Endothelial cell (in vitro differentiated cells): ENCODE measurements at regions not wholly inside any gene's neighbourhood (a gene's known extent, or its start where the extent isn't known, plus 50 kb on each side); places are given as distances from the start of the nearest gene placed in this dataset.

Experiments
- DNase-seq: peaks from one replicate; pipeline ENCODE4 v3.0.0; 2021; ENCODE audit warnings: low spot score
- H3K27ac Mint-ChIP-seq: one replicate; pipeline ENCODE4 v1.8.0; 2021; ENCODE audit warnings: mixed read lengths, inconsistent platforms; ENCODE audit not compliant: unreplicated experiment
- H3K27me3 Mint-ChIP-seq: one replicate; pipeline ENCODE4 v1.8.0; 2021; ENCODE audit warnings: mild to moderate bottlenecking, moderate library complexity, mixed read lengths, inconsistent platforms; ENCODE audit not compliant: unreplicated experiment
- H3K36me3 Mint-ChIP-seq: one replicate; pipeline ENCODE4 v1.8.0; 2021; ENCODE audit warnings: mild to moderate bottlenecking, low read depth, mixed read lengths, inconsistent platforms; ENCODE audit not compliant: unreplicated experiment
- H3K4me1 Mint-ChIP-seq: one replicate; pipeline ENCODE4 v1.8.0; 2021; ENCODE audit warnings: mild to moderate bottlenecking, mixed read lengths, inconsistent platforms; ENCODE audit not compliant: unreplicated experiment
- H3K4me3 Mint-ChIP-seq: one replicate; pipeline ENCODE4 v1.8.0; 2021; ENCODE audit warnings: mild to moderate bottlenecking, mixed read lengths, inconsistent platforms; ENCODE audit not compliant: unreplicated experiment
- H3K9me3 Mint-ChIP-seq: one replicate; pipeline ENCODE4 v1.8.0; 2021; ENCODE audit warnings: mixed read lengths, inconsistent platforms; ENCODE audit not compliant: unreplicated experiment
- CTCF ChIP-seq: fragments of 200-600 bp; sonication (generic); IDR thresholded peaks from one replicate; pipeline ENCODE4 v1.5.0; 2021; ENCODE audit warnings: antibody characterized with exemption; ENCODE audit not compliant: unreplicated experiment

- no peaks in the 10 kb centered on the region for H3K9me3 Mint-ChIP-seq
- H3K27ac Mint-ChIP-seq: no peak overlapping the region
- no peaks in the 10 kb centered on the region for H3K36me3 Mint-ChIP-seq
- DNase-seq: no peak
- no peak for TF ChIP-seq CTCF
- H3K4me1 Mint-ChIP-seq: no peaks in the 10 kb centered on the region
- H3K4me3 Mint-ChIP-seq: no peak overlapping the region
- no peaks in the 10 kb centered on the region for H3K27me3 Mint-ChIP-seq
These were observed 450.4 kb downstream of the LRFN5 start for GRCh38 chr14:42057111-42057510.

DNA sequence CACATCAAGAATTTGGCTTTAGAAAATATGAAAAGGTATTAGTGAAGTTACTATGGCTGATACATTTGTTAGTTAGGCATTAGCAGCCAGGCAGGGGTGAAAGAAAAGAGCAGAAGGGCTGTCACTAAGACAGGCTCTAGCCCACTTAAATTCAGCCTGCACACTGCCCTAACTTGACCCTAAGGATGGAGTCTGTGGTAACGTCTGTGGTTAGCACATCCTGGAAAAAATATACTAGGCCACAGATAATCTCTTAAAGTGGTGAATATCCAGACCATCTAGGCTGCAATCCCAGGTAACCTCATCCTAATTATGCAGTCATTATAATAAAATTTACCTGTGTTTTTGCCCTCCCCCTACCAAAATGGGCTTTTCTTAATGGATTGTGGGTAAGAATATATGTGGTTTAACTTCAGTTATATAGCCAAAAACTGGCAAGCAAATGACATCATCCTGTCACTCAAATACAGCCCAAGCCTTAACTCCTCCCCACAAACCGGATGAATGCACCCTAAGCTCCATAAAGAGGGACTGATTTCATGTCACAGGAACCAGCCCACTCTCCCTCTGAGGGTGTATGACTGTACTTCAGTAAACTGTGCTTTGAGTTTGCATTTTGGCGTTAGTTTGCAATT is 440.9 kb downstream of the LRFN5 start:
- no peaks in the 10 kb centered on the region for H3K9me3 Mint-ChIP-seq
- no peak for TF ChIP-seq CTCF
- no peak overlapping the region for H3K27ac Mint-ChIP-seq
- no peaks in the 10 kb centered on the region for H3K36me3 Mint-ChIP-seq
- H3K4me1 Mint-ChIP-seq: no peaks in the 10 kb centered on the region
- no peak overlapping the region for H3K4me3 Mint-ChIP-seq
- H3K27me3 Mint-ChIP-seq: no peaks in the 10 kb centered on the region
- no peak for DNase-seq

DNA sequence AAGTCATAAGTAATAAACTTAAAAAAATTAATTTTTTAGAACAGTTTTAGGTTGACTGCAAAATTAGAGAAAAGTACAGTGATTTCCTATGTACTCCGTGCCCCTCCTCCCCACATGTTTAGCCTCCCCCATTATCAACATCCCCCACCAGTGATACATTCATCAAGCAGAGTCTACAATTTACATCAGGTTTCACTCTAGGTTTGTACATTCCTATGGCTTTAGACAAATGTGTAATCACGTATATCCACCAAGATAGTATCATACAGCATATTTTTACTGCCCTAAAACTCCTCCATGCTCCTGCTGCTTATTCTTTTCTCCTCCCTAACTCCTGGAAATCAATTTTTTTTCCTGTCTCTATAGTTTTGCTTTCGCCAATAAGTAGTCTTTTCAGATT is 438.7 kb downstream of the LRFN5 start:
- Mint-ChIP-seq H3K36me3 (no peaks in the 10 kb centered on the region), H3K4me1 (no peaks in the 10 kb centered on the region), H3K4me3 (no peak overlapping the region), H3K27me3 (no peaks in the 10 kb centered on the region), H3K9me3 (no peaks in the 10 kb centered on the region), H3K27ac (no peak overlapping the region)
- no peak for DNase-seq
- no peak for TF ChIP-seq CTCF

DNA sequence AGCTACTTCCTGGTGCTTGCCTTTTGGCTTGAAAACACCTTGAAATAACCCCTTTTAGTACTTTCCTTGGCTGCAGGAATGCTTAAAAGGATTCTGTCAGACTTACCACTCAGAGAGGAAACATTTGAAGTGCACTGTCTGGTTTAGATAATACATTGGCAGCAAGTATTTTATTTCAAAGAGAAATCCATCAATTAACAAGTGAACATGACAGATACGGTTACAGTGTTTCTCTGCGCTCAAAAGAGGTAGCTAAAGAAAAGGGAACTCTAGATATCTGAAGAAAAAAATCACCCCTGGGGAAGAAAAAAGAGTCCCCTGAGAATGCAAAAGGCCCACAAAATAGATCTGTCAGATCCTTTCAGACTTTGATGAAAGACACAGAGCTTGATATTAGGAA is 421.9 kb downstream of the LRFN5 start:
- TF ChIP-seq CTCF: no peak
- Mint-ChIP-seq H3K4me1 (no peaks in the 10 kb centered on the region), H3K9me3 (no peaks in the 10 kb centered on the region), H3K27me3 (no peaks in the 10 kb centered on the region), H3K36me3 (no peaks in the 10 kb centered on the region), H3K4me3 (no peak overlapping the region), H3K27ac (no peak overlapping the region)
- no peak for DNase-seq

- H3K4me1 Mint-ChIP-seq: no peaks in the 10 kb centered on the region
- no peaks in the 10 kb centered on the region for H3K9me3 Mint-ChIP-seq
- no peak overlapping the region for H3K27ac Mint-ChIP-seq
- no peaks in the 10 kb centered on the region for H3K27me3 Mint-ChIP-seq
- no peak overlapping the region for H3K4me3 Mint-ChIP-seq
- H3K36me3 Mint-ChIP-seq: no peaks in the 10 kb centered on the region
- no peak for DNase-seq
- TF ChIP-seq CTCF: no peak
These were observed 420.6 kb downstream of the LRFN5 start for GRCh38 chr14:42027271-42027670.
